ENCODE measurements at regions not wholly inside any gene's neighbourhood (a gene's known extent, or its start where the extent isn't known, plus 50 kb on each side); places are given as distances from the start of the nearest gene placed in this dataset.
"Not testable (repeated sequence)": the region's sequence is repeated elsewhere in the genome, so short reads cannot be mapped to it uniquely, and the experiment has no call there.

- not testable (repeated sequence) for H3K9ac ChIP-seq (ENCODE audit: low read depth in 1 of 3, low read length in 3 of 3); H3K4me3 ChIP-seq (ENCODE audit: low read length in 3 of 3); H3K27ac ChIP-seq (ENCODE audit: low read depth, low read length); H3K4me1 ChIP-seq (ENCODE audit: control insufficient read depth in 3 of 3, insufficient read depth in 3 of 3, low read length in 3 of 3); H3K9me3 ChIP-seq (ENCODE audit: control insufficient read depth in 3 of 3, low read length in 3 of 3); H3K36me3 ChIP-seq (ENCODE audit: control insufficient read depth in 3 of 3, insufficient read depth in 3 of 3, low read length in 3 of 3)
- H3K27me3 ChIP-seq (ENCODE audit: control insufficient read depth in 3 of 3, insufficient read depth in 3 of 3, low read length in 3 of 3): peaks cover 0 to 17% (median 9%) of the 10 kb centered on the region in 3 donors
These were observed 329.7 kb downstream of the PREX1 start for GRCh38 chr20:48498125-48498524.

GRCh38 chr20:48493966-48494365, 333.8 kb downstream of the PREX1 start:
- Histone ChIP-seq H3K9ac (ENCODE audit: low read depth in 1 of 3, low read length in 3 of 3) (no peak overlapping the region), H3K27me3 (ENCODE audit: control insufficient read depth in 3 of 3, insufficient read depth in 3 of 3, low read length in 3 of 3) (peaks cover 2 to 18% (median 10%) of the 10 kb centered on the region in 3 donors), H3K27ac (ENCODE audit: low read depth, low read length) (no peak overlapping the region), H3K36me3 (ENCODE audit: control insufficient read depth in 3 of 3, insufficient read depth in 3 of 3, low read length in 3 of 3) (no peaks in the 10 kb centered on the region), H3K9me3 (ENCODE audit: control insufficient read depth in 3 of 3, low read length in 3 of 3) (no peaks in the 10 kb centered on the region), H3K4me1 (ENCODE audit: control insufficient read depth in 3 of 3, insufficient read depth in 3 of 3, low read length in 3 of 3) (peaks cover 0 to 2% (median 2%) of the 10 kb centered on the region in 3 donors), H3K4me3 (ENCODE audit: low read length in 3 of 3) (no peak overlapping the region)

- not testable (repeated sequence) for H3K4me3 ChIP-seq (ENCODE audit: low read length in 3 of 3); H3K4me1 ChIP-seq (ENCODE audit: control insufficient read depth in 3 of 3, insufficient read depth in 3 of 3, low read length in 3 of 3)
These were observed 334.5 kb downstream of the PREX1 start for GRCh38 chr20:48493331-48493730.

GRCh38 chr20:48492715-48493070, 335.1 kb downstream of the PREX1 start:
- H3K9me3 ChIP-seq (ENCODE audit: control insufficient read depth in 3 of 3, low read length in 3 of 3): no peaks in the 10 kb centered on the region
- peaks cover 5 to 21% (median 13%) of the 10 kb centered on the region in 3 donors for H3K27me3 ChIP-seq (ENCODE audit: control insufficient read depth in 3 of 3, insufficient read depth in 3 of 3, low read length in 3 of 3)
- no peak overlapping the region for H3K4me3 ChIP-seq (ENCODE audit: low read length in 3 of 3)

More at GRCh38 chr20:48493331-48493730, 334.5 kb downstream of the PREX1 start:
- not testable (repeated sequence) for H3K9ac ChIP-seq (ENCODE audit: low read depth in 1 of 3, low read length in 3 of 3); H3K9me3 ChIP-seq (ENCODE audit: control insufficient read depth in 3 of 3, low read length in 3 of 3); H3K27ac ChIP-seq (ENCODE audit: low read depth, low read length); H3K36me3 ChIP-seq (ENCODE audit: control insufficient read depth in 3 of 3, insufficient read depth in 3 of 3, low read length in 3 of 3)
- H3K27me3 ChIP-seq (ENCODE audit: control insufficient read depth in 3 of 3, insufficient read depth in 3 of 3, low read length in 3 of 3): peaks cover 2 to 21% (median 13%) of the 10 kb centered on the region in 3 donors

GRCh38 chr20:48492015-48492714, 335.6 kb downstream of the PREX1 start:
- H3K27me3 ChIP-seq (ENCODE audit: control insufficient read depth in 3 of 3, insufficient read depth in 3 of 3, low read length in 3 of 3): peaks cover 10 to 21% (median 18%) of the 10 kb centered on the region in 3 donors

More at GRCh38 chr20:48492715-48493070, 335.1 kb downstream of the PREX1 start:
- H3K9ac ChIP-seq (ENCODE audit: low read depth in 1 of 3, low read length in 3 of 3): no peak overlapping the region
- H3K27ac ChIP-seq (ENCODE audit: low read depth, low read length): no peak overlapping the region
- peaks cover 0 to 2% (median 2%) of the 10 kb centered on the region in 3 donors for H3K4me1 ChIP-seq (ENCODE audit: control insufficient read depth in 3 of 3, insufficient read depth in 3 of 3, low read length in 3 of 3)
- no peaks in the 10 kb centered on the region for H3K36me3 ChIP-seq (ENCODE audit: control insufficient read depth in 3 of 3, insufficient read depth in 3 of 3, low read length in 3 of 3)

GRCh38 chr20:48490961-48491831, 336.6 kb downstream of the PREX1 start:
- no peaks in the 10 kb centered on the region for H3K36me3 ChIP-seq (ENCODE audit: control insufficient read depth in 3 of 3, insufficient read depth in 3 of 3, low read length in 3 of 3)
- H3K4me3 ChIP-seq (ENCODE audit: low read length in 3 of 3): no peak overlapping the region
- H3K27me3 ChIP-seq (ENCODE audit: control insufficient read depth in 3 of 3, insufficient read depth in 3 of 3, low read length in 3 of 3): peaks cover 13 to 26% (median 19%) of the 10 kb centered on the region in 3 donors
- no peak overlapping the region for H3K27ac ChIP-seq (ENCODE audit: low read depth, low read length)
- H3K9ac ChIP-seq (ENCODE audit: low read depth in 1 of 3, low read length in 3 of 3): no peak overlapping the region
- peaks cover 0 to 2% (median 2%) of the 10 kb centered on the region in 3 donors for H3K4me1 ChIP-seq (ENCODE audit: control insufficient read depth in 3 of 3, insufficient read depth in 3 of 3, low read length in 3 of 3)
- H3K9me3 ChIP-seq (ENCODE audit: control insufficient read depth in 3 of 3, low read length in 3 of 3): no peaks in the 10 kb centered on the region

More at GRCh38 chr20:48492015-48492714, 335.6 kb downstream of the PREX1 start:
- H3K36me3 ChIP-seq (ENCODE audit: control insufficient read depth in 3 of 3, insufficient read depth in 3 of 3, low read length in 3 of 3): no peaks in the 10 kb centered on the region
- H3K4me3 ChIP-seq (ENCODE audit: low read length in 3 of 3): no peak overlapping the region
- peaks cover 0 to 2% (median 2%) of the 10 kb centered on the region in 3 donors for H3K4me1 ChIP-seq (ENCODE audit: control insufficient read depth in 3 of 3, insufficient read depth in 3 of 3, low read length in 3 of 3)
- H3K27ac ChIP-seq (ENCODE audit: low read depth, low read length): no peak overlapping the region
- H3K9me3 ChIP-seq (ENCODE audit: control insufficient read depth in 3 of 3, low read length in 3 of 3): no peaks in the 10 kb centered on the region
- H3K9ac ChIP-seq (ENCODE audit: low read depth in 1 of 3, low read length in 3 of 3): no peak overlapping the region

GRCh38 chr20:48490341-48490740, 337.5 kb downstream of the PREX1 start:
- H3K36me3 ChIP-seq (ENCODE audit: control insufficient read depth in 3 of 3, insufficient read depth in 3 of 3, low read length in 3 of 3); H3K4me1 ChIP-seq (ENCODE audit: control insufficient read depth in 3 of 3, insufficient read depth in 3 of 3, low read length in 3 of 3); H3K9ac ChIP-seq (ENCODE audit: low read depth in 1 of 3, low read length in 3 of 3); H3K9me3 ChIP-seq (ENCODE audit: control insufficient read depth in 3 of 3, low read length in 3 of 3); H3K4me3 ChIP-seq (ENCODE audit: low read length in 3 of 3); H3K27ac ChIP-seq (ENCODE audit: low read depth, low read length): not testable (repeated sequence)
- peaks cover 13 to 30% (median 19%) of the 10 kb centered on the region in 3 donors for H3K27me3 ChIP-seq (ENCODE audit: control insufficient read depth in 3 of 3, insufficient read depth in 3 of 3, low read length in 3 of 3)

GRCh38 chr20:48489656-48490055, 338.1 kb downstream of the PREX1 start:
- H3K9ac ChIP-seq (ENCODE audit: low read depth in 1 of 3, low read length in 3 of 3): no peak overlapping the region
- H3K4me1 ChIP-seq (ENCODE audit: control insufficient read depth in 3 of 3, insufficient read depth in 3 of 3, low read length in 3 of 3): peaks cover 0 to 2% (median 2%) of the 10 kb centered on the region in 3 donors
- H3K27me3 ChIP-seq (ENCODE audit: control insufficient read depth in 3 of 3, insufficient read depth in 3 of 3, low read length in 3 of 3): peaks cover 13 to 32% (median 19%) of the 10 kb centered on the region in 3 donors

GRCh38 chr20:48489046-48489463, 338.7 kb downstream of the PREX1 start:
- H3K4me3 ChIP-seq (ENCODE audit: low read length in 3 of 3): no peak overlapping the region
- peaks cover 13 to 32% (median 19%) of the 10 kb centered on the region in 3 donors for H3K27me3 ChIP-seq (ENCODE audit: control insufficient read depth in 3 of 3, insufficient read depth in 3 of 3, low read length in 3 of 3)
- H3K9me3 ChIP-seq (ENCODE audit: control insufficient read depth in 3 of 3, low read length in 3 of 3): no peaks in the 10 kb centered on the region

More at GRCh38 chr20:48489656-48490055, 338.1 kb downstream of the PREX1 start:
- H3K4me3 ChIP-seq (ENCODE audit: low read length in 3 of 3): no peak overlapping the region
- no peak overlapping the region for H3K27ac ChIP-seq (ENCODE audit: low read depth, low read length)
- no peaks in the 10 kb centered on the region for H3K9me3 ChIP-seq (ENCODE audit: control insufficient read depth in 3 of 3, low read length in 3 of 3)
- no peaks in the 10 kb centered on the region for H3K36me3 ChIP-seq (ENCODE audit: control insufficient read depth in 3 of 3, insufficient read depth in 3 of 3, low read length in 3 of 3)

More at GRCh38 chr20:48489046-48489463, 338.7 kb downstream of the PREX1 start:
- no peak overlapping the region for H3K9ac ChIP-seq (ENCODE audit: low read depth in 1 of 3, low read length in 3 of 3)
- H3K36me3 ChIP-seq (ENCODE audit: control insufficient read depth in 3 of 3, insufficient read depth in 3 of 3, low read length in 3 of 3): no peaks in the 10 kb centered on the region
- peaks cover 0 to 2% (median 2%) of the 10 kb centered on the region in 3 donors for H3K4me1 ChIP-seq (ENCODE audit: control insufficient read depth in 3 of 3, insufficient read depth in 3 of 3, low read length in 3 of 3)
- no peak overlapping the region for H3K27ac ChIP-seq (ENCODE audit: low read depth, low read length)
